H1 (cell line): ENCODE measurements at regions not wholly inside any gene's neighbourhood (a gene's known extent, or its start where the extent isn't known, plus 50 kb on each side); places are given as distances from the start of the nearest gene placed in this dataset.

Source experiments
- CTCF ChIA-PET: fragments of 300-600 bp; sonication (Branson Sonifier 250); formaldehyde crosslinking; loops from one replicate; lab custom pipeline; 2021; ENCODE audit not compliant: partially characterized antibody; lab: Charles Lee
- POLR2A ChIA-PET: fragments of 300-600 bp; sonication (Branson Sonifier 250); formaldehyde crosslinking; loops from one replicate; lab custom pipeline; 2021; ENCODE audit warnings: inconsistent platforms; ENCODE audit not compliant: partially characterized antibody; lab: Charles Lee
- DNase-seq, 2 experiments: peaks; one replicate each; pipeline versions ENCODE4 v3.0.0 to v3.0.0-alpha.2; 2010 to 2022; ENCODE audit warnings: low spot score in 2 of 2, low read depth in 1 of 2, mixed read lengths in 1 of 2
- FAIRE-seq: peaks from 2 replicates; lab custom pipeline; 2011; peaks lifted over from hg19 to GRCh38; lab: Jason Lieb, UNC
- H2AFZ ChIP-seq: 2 replicates; pipeline ENCODE4 v1.8.1; 2012; ENCODE audit warnings: low read length, inconsistent platforms
- H2AK5ac ChIP-seq: 2 replicates; pipeline ENCODE4 v1.6.1; 2013; ENCODE audit warnings: low read depth, low read length
- H2BK120ac ChIP-seq: replicated peaks from 2 replicates; pipeline ENCODE3; 2013; ENCODE audit warnings: low read depth, low read length, inconsistent platforms
- H2BK12ac ChIP-seq: 2 replicates; pipeline ENCODE4 v1.6.1; 2013; ENCODE audit warnings: low read depth, low read length
- H2BK15ac ChIP-seq: 2 replicates; pipeline ENCODE4 v1.6.1; 2013; ENCODE audit warnings: low read length
- H2BK20ac ChIP-seq: 2 replicates; pipeline ENCODE4 v1.6.1; 2013; ENCODE audit warnings: low read length
- H2BK5ac ChIP-seq: 2 replicates; pipeline ENCODE4 v1.6.1; 2013; ENCODE audit warnings: low read depth, low read length
- H3K14ac ChIP-seq: 2 replicates; pipeline ENCODE4 v1.6.1; 2013; ENCODE audit warnings: inconsistent platforms; ENCODE audit not compliant: insufficient read length
- H3K18ac ChIP-seq: 2 replicates; pipeline ENCODE4 v1.6.1; 2013; ENCODE audit warnings: low read length; ENCODE audit errors: extremely low read depth
- H3K23ac ChIP-seq: 2 replicates; pipeline ENCODE4 v1.6.1; 2013; ENCODE audit warnings: inconsistent platforms; ENCODE audit not compliant: insufficient read length
- H3K23me2 ChIP-seq: 2 replicates; pipeline ENCODE4 v1.6.1; 2013; ENCODE audit warnings: low read depth, low read length
- H3K27ac ChIP-seq: 2 replicates; pipeline ENCODE4 v1.6.1; 2011; ENCODE audit warnings: low read depth, low read length, inconsistent platforms
- H3K27me3 ChIP-seq, 4 experiments: replicated peaks in 1 of 4; 1 replicate in 1 of 4; 2 replicates in 3 of 4; pipeline versions ENCODE4 v1.6.1 to v1.8.1; 2011 to 2013; ENCODE audit warnings: low read length in 3 of 4, mild to moderate bottlenecking in 3 of 4, inconsistent platforms in 2 of 4, mixed read lengths in 2 of 4, moderate library complexity in 1 of 4; ENCODE audit not compliant: control insufficient read depth in 3 of 4, insufficient read depth in 3 of 4; ENCODE audit errors: extremely low read depth in 1 of 4
- H3K36me3 ChIP-seq, 4 experiments: 2 replicates each; pipeline versions ENCODE4 v1.6.1 to v1.8.1; 2011 to 2013; ENCODE audit warnings: mild to moderate bottlenecking in 4 of 4, low read length in 3 of 4, moderate library complexity in 2 of 4, control low read depth in 1 of 4, inconsistent platforms in 1 of 4; ENCODE audit not compliant: insufficient read depth in 4 of 4, control insufficient read depth in 2 of 4
- H3K4ac ChIP-seq: replicated peaks from 2 replicates; pipeline ENCODE3; 2013; ENCODE audit warnings: low read length, low read depth, mixed read lengths, inconsistent platforms; ENCODE audit not compliant: insufficient read length
- H3K4me1 ChIP-seq, 4 experiments: replicated peaks in 1 of 4; 1 replicate in 1 of 4; 2 replicates in 3 of 4; pipeline versions ENCODE4 v1.6.1 to v1.8.1; 2011 to 2013; ENCODE audit warnings: low read length in 3 of 4, inconsistent platforms in 2 of 4, mixed read lengths in 1 of 4; ENCODE audit not compliant: insufficient read depth in 4 of 4, control insufficient read depth in 3 of 4
- H3K4me2 ChIP-seq, 2 experiments: 2 replicates each; pipeline versions ENCODE4 v1.6.1 to v1.8.1; 2011 to 2013; ENCODE audit warnings: low read depth in 2 of 2, low read length in 2 of 2, control low read depth in 1 of 2, inconsistent platforms in 1 of 2, mild to moderate bottlenecking in 1 of 2; ENCODE audit not compliant: insufficient read depth in 1 of 2
- H3K4me3 ChIP-seq, 4 experiments: fragments of 200-600, 300-600 bp in 1 of 4; sonication (generic), shearing (Covaris generic), sonication (Bioruptor Twin) in 1 of 4; 2 replicates each; pipeline versions ENCODE4 v1.5.1 to v1.8.1; 2011 to 2016; ENCODE audit warnings: low read length in 4 of 4, low read depth in 3 of 4, control low read depth in 2 of 4, inconsistent platforms in 2 of 4, mild to moderate bottlenecking in 2 of 4, mixed read lengths in 1 of 4, moderate library complexity in 1 of 4; ENCODE audit not compliant: insufficient read depth in 2 of 4; ENCODE audit errors: extremely low read depth in 1 of 4
- H3K56ac ChIP-seq: replicated peaks from 2 replicates; pipeline ENCODE3; 2013; ENCODE audit warnings: low read depth, mild to moderate bottlenecking, mixed read lengths, low read length, inconsistent platforms; ENCODE audit not compliant: insufficient read length
- H3K79me1 ChIP-seq: 2 replicates; pipeline ENCODE4 v1.6.1; 2013; ENCODE audit warnings: low read depth, low read length, control low read depth
- H3K79me2 ChIP-seq, 2 experiments: 2 replicates each; pipeline versions ENCODE4 v1.6.1 to v1.8.1; 2012 to 2013; ENCODE audit warnings: low read length in 2 of 2, mild to moderate bottlenecking in 2 of 2, inconsistent platforms in 1 of 2; ENCODE audit not compliant: insufficient read depth in 2 of 2, control insufficient read depth in 1 of 2
- H3K9ac ChIP-seq, 4 experiments: replicated peaks in 1 of 4; 1 replicate in 1 of 4; 2 replicates in 3 of 4; pipeline versions ENCODE4 v1.6.1 to v1.8.1; 2011 to 2013; ENCODE audit warnings: low read depth in 3 of 4, low read length in 3 of 4, control low read depth in 2 of 4, mild to moderate bottlenecking in 2 of 4, moderate library complexity in 2 of 4, inconsistent platforms in 1 of 4; ENCODE audit errors: extremely low read depth in 1 of 4
- H3K9me3 ChIP-seq, 2 experiments: 2 replicates each; pipeline versions ENCODE4 v1.6.1 to v1.8.1; 2012 to 2013; ENCODE audit warnings: mild to moderate bottlenecking in 2 of 2, moderate library complexity in 2 of 2, control low read depth in 1 of 2, inconsistent platforms in 1 of 2, low read depth in 1 of 2, low read length in 1 of 2, mixed read lengths in 1 of 2; ENCODE audit not compliant: insufficient read depth in 2 of 2
- H4K20me1 ChIP-seq, 2 experiments: replicated peaks in 1 of 2; 2 replicates each; pipeline versions ENCODE3 to v1.8.1; 2011 to 2013; ENCODE audit warnings: inconsistent platforms in 2 of 2, low read length in 2 of 2, mild to moderate bottlenecking in 1 of 2; ENCODE audit not compliant: insufficient read depth in 2 of 2, control insufficient read depth in 1 of 2
- H4K5ac ChIP-seq: 2 replicates; pipeline ENCODE4 v1.6.1; 2013; ENCODE audit warnings: low read length, low read depth, mixed read lengths, inconsistent platforms; ENCODE audit not compliant: insufficient read length
- H4K8ac ChIP-seq: 2 replicates; pipeline ENCODE4 v1.8.0; 2013; ENCODE audit warnings: mild to moderate bottlenecking, moderate library complexity, low read length, inconsistent platforms; ENCODE audit not compliant: insufficient read depth; ENCODE audit errors: extremely low read depth
- H4K91ac ChIP-seq: replicated peaks from 2 replicates; pipeline ENCODE3; 2013; ENCODE audit warnings: low read length, mixed read lengths, inconsistent platforms; ENCODE audit not compliant: insufficient read length
- NRF1 ChIP-seq: IDR thresholded peaks from 2 replicates; pipeline ENCODE4 v1.6.1; 2011; ENCODE audit warnings: mild to moderate bottlenecking, low read depth, low read length, improper control_type of control experiment
- TAF1 ChIP-seq: IDR thresholded peaks from 2 replicates; pipeline ENCODE4 v1.6.1; 2011; ENCODE audit warnings: mild to moderate bottlenecking, low read depth, low read length
- TAF7 ChIP-seq: optimal IDR thresholded peaks from 2 replicates; pipeline ENCODE3; 2011; ENCODE audit warnings: low read depth, mild to moderate bottlenecking, inconsistent platforms, low read length, moderate library complexity, borderline replicate concordance
- WGBS, 2 experiments: shearing (Covaris generic) in 1 of 2; methylation state at CpG; one replicate each; pipeline versions ENCODE4 v1.1.6 to v1.1.7; 2013 to 2015; ENCODE audit warnings: low lambda C conversion rate in 2 of 2, mixed read lengths in 2 of 2, inconsistent platforms in 1 of 2, low coverage in 1 of 2, missing lambda C conversion rate in 1 of 2; ENCODE audit not compliant: insufficient replicate concordance in 2 of 2, insufficient coverage in 1 of 2, insufficient read length in 1 of 2; ENCODE audit errors: extremely low coverage in 1 of 2, missing lambda C conversion rate in 1 of 2; 5-methylcytosine and 5-hydroxymethylcytosine counted together

GRCh38 chr4:165763640-165764039 is 109.4 kb upstream of the TLL1 start:
- Histone ChIP-seq H2BK12ac (no peak overlapping the region), H3K36me3 (no peaks in the 10 kb centered on the region), H3K4me3 (no peak overlapping the region), H4K91ac (no peak overlapping the region), H2BK120ac (no peak overlapping the region), H3K79me1 (no peaks in the 10 kb centered on the region), H4K20me1 (no peaks in the 10 kb centered on the region), H3K27me3 (peaks cover 0 to 1% (median 0%) of the 10 kb centered on the region in 4 experiments; a peak in 1 of 7 replicates), H4K5ac (no peak overlapping the region), H2BK5ac (no peak overlapping the region), H3K18ac (no peak overlapping the region), H2BK20ac (no peak overlapping the region), H3K9me3 (no peaks in the 10 kb centered on the region), H3K14ac (no peak overlapping the region), H2AK5ac (no peak overlapping the region), H3K9ac (no peak overlapping the region), H3K4ac (no peak overlapping the region), H3K23me2 (no peaks in the 10 kb centered on the region), H3K23ac (no peak overlapping the region), H3K4me1 (peaks cover 0 to 3% (median 0%) of the 10 kb centered on the region in 4 experiments; a peak in 1 of 7 replicates), H2AFZ (peak overlapping the region; percentile 51; the same call in 1 of the 2 replicates), H3K4me2 (no peak overlapping the region)
- POLR2A ChIA-PET = no interaction called here
- CTCF ChIA-PET = interaction anchor here (0.6 to 1.1 kb wide), 3 partner anchors 25 to 912 kb away, joined by 3 to 4 read pairs (median 3); no protein-coding TSS in a partner anchor
- FAIRE-seq = no peak
- TF ChIP-seq NRF1 (no peak), TAF7 (no peak), TAF1 (no peak)
- TF ChIP-seq, all 59 proteins: peak for 0
- 88% methylated on average over 2 of the region's 2 CpGs; no CpG with 5 or more reads in 1 of the 2 experiments for WGBS, 2 experiments
- no peak overlapping the region for H2BK15ac ChIP-seq
- DNase-seq = no peak
- no peaks in the 10 kb centered on the region for H3K79me2 ChIP-seq
- no peak overlapping the region for H4K8ac ChIP-seq
- H3K27ac ChIP-seq = no peak overlapping the region
- no peak overlapping the region for H3K56ac ChIP-seq
